ENCODE measurements at regions not wholly inside any gene's neighbourhood (a gene's known extent, or its start where the extent isn't known, plus 50 kb on each side); places are given as distances from the start of the nearest gene placed in this dataset.

GRCh38 chr3:153958635-153959595 is 162.3 kb upstream of the ARHGEF26 start:
- no peak for TF ChIP-seq CTCF (conservative IDR thresholded peaks at IDR 0.05; ENCODE audit: low read length)
- TF ChIP-seq EZH2phosphoT487 (IDR thresholded peaks at IDR 0.05; ENCODE audit: borderline replicate concordance), result no peak
